ENCODE measurements at regions not wholly inside any gene's neighbourhood (a gene's known extent, or its start where the extent isn't known, plus 50 kb on each side); places are given as distances from the start of the nearest gene placed in this dataset.

GRCh38 chr3:153349108-153349499, 187.1 kb downstream of the RAP2B start:
- no peaks in the 10 kb centered on the region for H3K4me1 ChIP-seq (ENCODE audit: control insufficient read depth in 2 of 2, insufficient read depth in 2 of 2, low read length in 2 of 2)
- no peak overlapping the region for H3K9ac ChIP-seq (ENCODE audit: low read length)
- no peak for TF ChIP-seq EZH2 (IDR thresholded peaks at IDR 0.05; ENCODE audit: borderline replicate concordance, insufficient read depth, low read depth, low read length, poor library complexity, severe bottlenecking)
- TF ChIP-seq CTCF (IDR thresholded peaks at IDR 0.05), result no peak
- H3K4me2 ChIP-seq (replicated peaks; ENCODE audit: low read depth, low read length, poor library complexity, severe bottlenecking), result no peak overlapping the region
- H3K27ac ChIP-seq (ENCODE audit: low read length in 2 of 2), result no peak overlapping the region
- DNase-seq, result no peak
- ChIA-PET CTCF (no interaction called here), POLR2A (no interaction called here)
- no peak overlapping the region for H2AFZ ChIP-seq (ENCODE audit: insufficient read depth, low read depth, low read length, poor library complexity, severe bottlenecking)
- no peaks in the 10 kb centered on the region for H3K79me2 ChIP-seq (ENCODE audit: control insufficient read depth, insufficient read depth, low read length)
- Mint-ChIP-seq H3K4me3 (no peak overlapping the region), H3K9me3 (ENCODE audit: insufficient read depth) (no peaks in the 10 kb centered on the region), H3K27ac (no peak overlapping the region), H3K4me1 (no peaks in the 10 kb centered on the region), H3K27me3 (peaks cover 6% of the 10 kb centered on the region)
- no peaks in the 10 kb centered on the region for H3K9me3 ChIP-seq (ENCODE audit: control extremely low read depth in 1 of 3, control insufficient read depth in 2 of 3, insufficient read depth in 1 of 3, low read length in 2 of 3)
- 100% methylated on average over 1 of the region's 1 CpG for WGBS (ENCODE audit: insufficient coverage)
- no peaks in the 10 kb centered on the region for H3K36me3 ChIP-seq (replicated peaks in 1 of 2; ENCODE audit: control extremely low read depth in 1 of 2, control insufficient read depth in 1 of 2, extremely low read depth in 1 of 2, insufficient read depth in 2 of 2, low read length in 1 of 2)
- no peak overlapping the region for H3K4me3 ChIP-seq (ENCODE audit: control extremely low read depth in 1 of 5, extremely low read depth in 1 of 5, insufficient read depth in 1 of 5, low read depth in 2 of 5, low read length in 4 of 5)
- no peaks in the 10 kb centered on the region for H3K27me3 ChIP-seq (replicated peaks in 1 of 4; ENCODE audit: control extremely low read depth in 1 of 4, control insufficient read depth in 3 of 4, insufficient read depth in 4 of 4, low read length in 3 of 4)
- intact Hi-C loops (cut with micrococcal nuclease), result no loop called here
- no peak for ATAC-seq (ENCODE audit: low read depth)
- no peaks in the 10 kb centered on the region for H4K20me1 ChIP-seq (ENCODE audit: control insufficient read depth, insufficient read depth, low read length, poor library complexity, severe bottlenecking)

- ChIA-PET POLR2A (no interaction called here), CTCF (no interaction called here)
- 67% methylated on average over 1 of the region's 2 CpGs for WGBS (ENCODE audit: insufficient coverage)
Observed at GRCh38 chr3:153350420-153350819, 188.4 kb downstream of the RAP2B start.

More at GRCh38 chr3:153350420-153350819, 188.4 kb downstream of the RAP2B start:
- no peak for TF ChIP-seq EZH2 (IDR thresholded peaks at IDR 0.05; ENCODE audit: borderline replicate concordance, insufficient read depth, low read depth, low read length, poor library complexity, severe bottlenecking)
- TF ChIP-seq CTCF (IDR thresholded peaks at IDR 0.05), result no peak
- Mint-ChIP-seq H3K4me3 (no peak overlapping the region), H3K4me1 (no peaks in the 10 kb centered on the region), H3K27ac (no peak overlapping the region), H3K27me3 (peaks cover 6% of the 10 kb centered on the region), H3K9me3 (ENCODE audit: insufficient read depth) (no peaks in the 10 kb centered on the region)
- intact Hi-C loops (cut with micrococcal nuclease), result no loop called here
- Histone ChIP-seq H3K27me3 (replicated peaks in 1 of 4; ENCODE audit: control extremely low read depth in 1 of 4, control insufficient read depth in 3 of 4, insufficient read depth in 4 of 4, low read length in 3 of 4) (no peaks in the 10 kb centered on the region), H3K79me2 (ENCODE audit: control insufficient read depth, insufficient read depth, low read length) (no peaks in the 10 kb centered on the region), H3K4me2 (replicated peaks; ENCODE audit: low read depth, low read length, poor library complexity, severe bottlenecking) (no peak overlapping the region), H3K4me3 (ENCODE audit: control extremely low read depth in 1 of 5, extremely low read depth in 1 of 5, insufficient read depth in 1 of 5, low read depth in 2 of 5, low read length in 4 of 5) (no peak overlapping the region), H3K9ac (ENCODE audit: low read length) (no peak overlapping the region), H3K36me3 (replicated peaks in 1 of 2; ENCODE audit: control extremely low read depth in 1 of 2, control insufficient read depth in 1 of 2, extremely low read depth in 1 of 2, insufficient read depth in 2 of 2, low read length in 1 of 2) (no peaks in the 10 kb centered on the region), H2AFZ (ENCODE audit: insufficient read depth, low read depth, low read length, poor library complexity, severe bottlenecking) (no peak overlapping the region), H3K27ac (ENCODE audit: low read length in 2 of 2) (no peak overlapping the region), H3K4me1 (ENCODE audit: control insufficient read depth in 2 of 2, insufficient read depth in 2 of 2, low read length in 2 of 2) (no peaks in the 10 kb centered on the region), H3K9me3 (ENCODE audit: control extremely low read depth in 1 of 3, control insufficient read depth in 2 of 3, insufficient read depth in 1 of 3, low read length in 2 of 3) (no peaks in the 10 kb centered on the region), H4K20me1 (ENCODE audit: control insufficient read depth, insufficient read depth, low read length, poor library complexity, severe bottlenecking) (no peaks in the 10 kb centered on the region)
- DNase-seq (no peak), ATAC-seq (ENCODE audit: low read depth) (no peak)
